ENCODE measurements at regions not wholly inside any gene's neighbourhood (a gene's known extent, or its start where the extent isn't known, plus 50 kb on each side); places are given as distances from the start of the nearest gene placed in this dataset.

GRCh38 chr15:95588056-95588455 is 742.4 kb upstream of the NR2F2 start:
- Histone ChIP-seq H3K23me2 (ENCODE audit: low read depth, low read length) (no peaks in the 10 kb centered on the region), H4K91ac (replicated peaks; ENCODE audit: insufficient read length, low read length) (no peak overlapping the region), H3K23ac (ENCODE audit: insufficient read length) (no peak overlapping the region), H2BK15ac (ENCODE audit: low read length) (no peak overlapping the region), H3K79me2 (ENCODE audit: control insufficient read depth in 1 of 2, insufficient read depth in 2 of 2, low read length in 2 of 2) (no peaks in the 10 kb centered on the region), H3K14ac (ENCODE audit: insufficient read length) (no peak overlapping the region), H3K36me3 (ENCODE audit: control insufficient read depth in 2 of 4, insufficient read depth in 4 of 4, low read length in 3 of 4) (no peaks in the 10 kb centered on the region), H4K8ac (ENCODE audit: extremely low read depth, insufficient read depth, low read length) (no peak overlapping the region), H3K4ac (replicated peaks; ENCODE audit: insufficient read length, low read depth, low read length) (no peak overlapping the region), H3K27ac (ENCODE audit: low read depth, low read length) (no peak overlapping the region), H4K20me1 (replicated peaks in 1 of 2; ENCODE audit: control insufficient read depth in 1 of 2, insufficient read depth in 2 of 2, low read length in 2 of 2) (no peaks in the 10 kb centered on the region), H2BK120ac (replicated peaks; ENCODE audit: low read depth, low read length) (no peak overlapping the region), H2AK5ac (ENCODE audit: low read depth, low read length) (no peak overlapping the region), H3K79me1 (ENCODE audit: low read depth, low read length) (no peaks in the 10 kb centered on the region), H3K4me1 (replicated peaks in 1 of 4; ENCODE audit: control insufficient read depth in 3 of 4, insufficient read depth in 4 of 4, low read length in 3 of 4) (no peaks in the 10 kb centered on the region), H3K4me2 (ENCODE audit: insufficient read depth in 1 of 2, low read depth in 2 of 2, low read length in 2 of 2) (no peak overlapping the region), H4K5ac (ENCODE audit: insufficient read length, low read depth, low read length) (no peak overlapping the region), H3K9me3 (ENCODE audit: insufficient read depth in 2 of 2, low read depth in 1 of 2, low read length in 1 of 2) (no peaks in the 10 kb centered on the region), H2BK5ac (ENCODE audit: low read depth, low read length) (no peak overlapping the region), H3K4me3 (ENCODE audit: extremely low read depth in 1 of 4, insufficient read depth in 2 of 4, low read depth in 3 of 4, low read length in 4 of 4) (no peak overlapping the region), H3K18ac (ENCODE audit: extremely low read depth, low read length) (no peak overlapping the region), H2AFZ (ENCODE audit: low read length) (no peak overlapping the region), H2BK20ac (ENCODE audit: low read length) (no peak overlapping the region), H2BK12ac (ENCODE audit: low read depth, low read length) (no peak overlapping the region), H3K27me3 (replicated peaks in 1 of 4; ENCODE audit: control insufficient read depth in 3 of 4, extremely low read depth in 1 of 4, insufficient read depth in 3 of 4, low read length in 3 of 4) (no peaks in the 10 kb centered on the region), H3K56ac (replicated peaks; ENCODE audit: insufficient read length, low read depth, low read length) (no peak overlapping the region), H3K9ac (replicated peaks in 1 of 4; ENCODE audit: extremely low read depth in 1 of 4, low read depth in 3 of 4, low read length in 3 of 4) (no peak overlapping the region)
- no peak for DNase-seq (ENCODE audit: low read depth in 1 of 2, low spot score in 2 of 2)
- TF ChIP-seq SP2 (IDR thresholded peaks at IDR 0.05; ENCODE audit: low read length) (no peak), TBP (IDR thresholded peaks at IDR 0.05; ENCODE audit: low read depth, low read length) (no peak), SAP30 (IDR thresholded peaks at IDR 0.05; ENCODE audit: insufficient read depth, insufficient replicate concordance, low read length) (no peak), SIRT6 (IDR thresholded peaks at IDR 0.05; ENCODE audit: low read length) (no peak), GABPA (IDR thresholded peaks at IDR 0.05; ENCODE audit: borderline replicate concordance, insufficient read depth, low read length) (no peak), SIX5 (IDR thresholded peaks at IDR 0.05; ENCODE audit: low read depth, low read length) (no peak), CEBPB (IDR thresholded peaks at IDR 0.05; ENCODE audit: low read depth, low read length) (no peak), CBX8 (IDR thresholded peaks at IDR 0.05; ENCODE audit: borderline replicate concordance, low read depth, low read length) (no peak), RAD21 (IDR thresholded peaks at IDR 0.05 in 1 of 2, conservative IDR thresholded peaks at IDR 0.05 in 1 of 2; ENCODE audit: low read depth in 2 of 2, low read length in 2 of 2) (no peak), CHD2 (IDR thresholded peaks at IDR 0.05; ENCODE audit: low read length) (no peak), KDM5A (IDR thresholded peaks at IDR 0.05; ENCODE audit: low read length) (no peak)
- ChIA-PET POLR2A (ENCODE audit: partially characterized antibody) (no interaction called here), CTCF (ENCODE audit: partially characterized antibody) (interaction anchor here (0.9 kb wide), 1 partner anchor 563 kb away, joined by 3 read pairs; no protein-coding TSS in a partner anchor)
- no peak for FAIRE-seq
- WGBS, 2 experiments (ENCODE audit: extremely low coverage in 1 of 2, insufficient coverage in 1 of 2, insufficient read length in 1 of 2, insufficient replicate concordance in 2 of 2, low coverage in 1 of 2, low lambda C conversion rate in 2 of 2, missing lambda C conversion rate in 1 of 2), result 88% methylated on average over 2 of the region's 2 CpGs; no CpG with 5 or more reads in 1 of the 2 experiments

Data from H1 (cell line).